ENCODE measurements at regions not wholly inside any gene's neighbourhood (a gene's known extent, or its start where the extent isn't known, plus 50 kb on each side); places are given as distances from the start of the nearest gene placed in this dataset.

GRCh38 chr2:37458133-37458532, 113.7 kb downstream of the QPCT start:
- Histone ChIP-seq H3K36me3 (ENCODE audit: insufficient read depth in 1 of 2, low read depth in 1 of 2) (no peaks in the 10 kb centered on the region), H3K4me1 (no peaks in the 10 kb centered on the region), H3K9me3 (no peaks in the 10 kb centered on the region), H3K27me3 (ENCODE audit: insufficient read depth in 3 of 3, low read length in 2 of 3) (no peaks in the 10 kb centered on the region), H3K4me3 (no peak overlapping the region), H3K27ac (no peak overlapping the region)
- 96 to 100% (median 98%) methylated on average over 2 of the region's 2 CpGs for WGBS, 3 donors
- intact Hi-C loops (cut with DNase I) = no loop called here
- no peak for ATAC-seq
- DNase-seq = no peak
- TF ChIP-seq, protein P1, sequence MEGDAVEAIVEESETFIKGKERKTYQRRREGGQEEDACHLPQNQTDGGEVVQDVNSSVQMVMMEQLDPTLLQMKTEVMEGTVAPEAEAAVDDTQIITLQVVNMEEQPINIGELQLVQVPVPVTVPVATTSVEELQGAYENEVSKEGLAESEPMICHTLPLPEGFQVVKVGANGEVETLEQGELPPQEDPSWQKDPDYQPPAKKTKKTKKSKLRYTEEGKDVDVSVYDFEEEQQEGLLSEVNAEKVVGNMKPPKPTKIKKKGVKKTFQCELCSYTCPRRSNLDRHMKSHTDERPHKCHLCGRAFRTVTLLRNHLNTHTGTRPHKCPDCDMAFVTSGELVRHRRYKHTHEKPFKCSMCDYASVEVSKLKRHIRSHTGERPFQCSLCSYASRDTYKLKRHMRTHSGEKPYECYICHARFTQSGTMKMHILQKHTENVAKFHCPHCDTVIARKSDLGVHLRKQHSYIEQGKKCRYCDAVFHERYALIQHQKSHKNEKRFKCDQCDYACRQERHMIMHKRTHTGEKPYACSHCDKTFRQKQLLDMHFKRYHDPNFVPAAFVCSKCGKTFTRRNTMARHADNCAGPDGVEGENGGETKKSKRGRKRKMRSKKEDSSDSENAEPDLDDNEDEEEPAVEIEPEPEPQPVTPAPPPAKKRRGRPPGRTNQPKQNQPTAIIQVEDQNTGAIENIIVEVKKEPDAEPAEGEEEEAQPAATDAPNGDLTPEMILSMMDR (IDR thresholded peaks at IDR 0.05) = no peak

DNA sequence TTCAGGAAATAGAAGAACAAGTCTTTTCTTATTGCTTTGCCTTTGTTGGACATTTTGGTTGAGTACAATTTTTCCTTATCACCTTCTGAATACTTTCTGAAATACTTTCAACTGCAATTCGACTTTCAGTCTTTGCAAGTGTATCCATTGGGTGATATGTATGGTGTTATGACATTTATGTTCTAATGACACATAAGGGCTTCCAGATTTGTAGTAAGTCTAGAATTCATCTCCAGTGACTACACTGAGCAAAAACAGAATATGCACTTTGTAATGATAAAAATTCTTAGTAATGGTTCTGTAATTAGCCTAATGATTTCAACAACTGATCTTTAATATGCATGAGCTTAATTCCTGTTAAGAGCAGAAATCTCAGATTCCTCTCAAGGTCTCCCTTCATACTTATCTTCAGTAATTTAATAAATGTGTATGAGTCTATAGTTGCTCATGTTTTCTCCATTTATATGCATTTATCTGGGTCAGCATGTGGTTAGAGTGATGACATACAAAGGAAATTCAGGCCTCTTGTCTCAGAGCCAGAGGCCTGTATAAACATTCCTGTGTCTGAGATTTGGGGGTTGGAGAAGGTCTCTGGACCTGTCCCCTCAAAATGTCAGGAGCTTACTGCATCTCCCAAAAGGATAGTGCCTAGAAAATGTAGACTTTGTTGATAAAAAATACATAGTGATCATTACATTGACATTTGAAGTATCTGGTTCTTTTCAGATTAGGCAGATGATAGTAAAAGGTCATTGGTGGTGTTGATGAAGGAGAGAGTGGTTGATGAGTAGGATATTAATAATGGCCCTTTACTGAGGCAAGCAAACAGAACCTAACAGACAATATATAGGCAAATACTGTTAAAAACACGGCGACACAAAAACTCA, 114.9 kb downstream of the QPCT start:
- H3K4me3 ChIP-seq = no peak overlapping the region
- no peak overlapping the region for H3K27ac ChIP-seq
- ATAC-seq (no peak), DNase-seq (no peak)
- WGBS, 3 donors = 90 to 92% (median 92%) methylated on average over 3 of the region's 3 CpGs
- H3K27me3 ChIP-seq (ENCODE audit: insufficient read depth in 3 of 3, low read length in 2 of 3) = no peaks in the 10 kb centered on the region
- TF ChIP-seq, protein P1 (IDR thresholded peaks at IDR 0.05) = no peak
- intact Hi-C loops (cut with DNase I) = no loop called here
- no peaks in the 10 kb centered on the region for H3K9me3 ChIP-seq
- no peaks in the 10 kb centered on the region for H3K36me3 ChIP-seq (ENCODE audit: insufficient read depth in 1 of 2, low read depth in 1 of 2)
- H3K4me1 ChIP-seq = no peaks in the 10 kb centered on the region

DNA sequence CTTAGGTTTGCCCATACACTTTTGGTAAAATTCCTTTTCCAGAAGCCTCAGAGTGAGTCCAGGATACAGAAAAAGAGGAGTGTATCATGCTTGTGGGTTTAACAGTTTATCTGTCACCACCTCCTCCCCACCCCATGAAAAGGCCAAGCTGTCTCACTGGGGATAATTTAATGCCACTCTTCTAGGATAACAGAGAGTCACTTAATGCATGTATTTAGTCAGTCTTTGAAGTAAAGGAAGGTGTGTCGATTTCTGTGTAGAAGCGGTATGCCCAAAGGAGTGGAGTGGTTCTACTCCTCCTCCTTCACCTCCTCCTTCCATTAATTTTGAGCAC, 116.4 kb downstream of the QPCT start:
- no peaks in the 10 kb centered on the region for H3K36me3 ChIP-seq (ENCODE audit: insufficient read depth in 1 of 2, low read depth in 1 of 2)
- intact Hi-C loops (cut with DNase I) = no loop called here
- ATAC-seq = no peak
- DNase-seq = no peak
- TF ChIP-seq, protein P1 (IDR thresholded peaks at IDR 0.05) = no peak
- H3K27me3 ChIP-seq (ENCODE audit: insufficient read depth in 3 of 3, low read length in 2 of 3) = no peaks in the 10 kb centered on the region
- 79 to 93% (median 85%) methylated on average over 2 of the region's 2 CpGs for WGBS, 3 donors
- no peak overlapping the region for H3K4me3 ChIP-seq
- no peaks in the 10 kb centered on the region for H3K4me1 ChIP-seq
- no peak overlapping the region for H3K27ac ChIP-seq
- no peaks in the 10 kb centered on the region for H3K9me3 ChIP-seq

DNA sequence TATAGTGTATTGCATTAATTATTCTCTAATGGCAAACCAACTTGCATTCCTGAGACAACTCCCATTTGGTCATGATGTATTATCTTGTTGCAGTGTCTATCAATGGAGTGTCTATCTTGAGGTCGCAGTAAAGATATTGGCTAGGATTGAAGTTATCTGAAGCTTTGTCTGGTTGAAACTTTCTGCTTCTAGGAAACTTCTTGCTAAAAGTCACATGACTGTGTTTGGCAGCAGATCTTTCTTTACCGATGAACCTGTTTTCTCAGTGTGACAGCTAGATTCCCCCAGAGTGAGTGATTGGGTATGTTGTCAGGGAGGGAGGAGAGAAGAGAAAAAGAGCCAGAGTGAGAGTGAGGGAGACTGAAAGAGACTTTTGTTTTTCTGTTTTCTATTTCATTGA, 119.6 kb downstream of the QPCT start:
- no peak overlapping the region for H3K27ac ChIP-seq
- no peak for DNase-seq
- 46 to 61% (median 50%) methylated on average over 2 of the region's 2 CpGs for WGBS, 3 donors
- H3K27me3 ChIP-seq (ENCODE audit: insufficient read depth in 3 of 3, low read length in 2 of 3) = no peaks in the 10 kb centered on the region
- no peaks in the 10 kb centered on the region for H3K36me3 ChIP-seq (ENCODE audit: insufficient read depth in 1 of 2, low read depth in 1 of 2)
- no peak overlapping the region for H3K4me3 ChIP-seq
- no peaks in the 10 kb centered on the region for H3K4me1 ChIP-seq
- no peak for ATAC-seq
- TF ChIP-seq, protein P1 (IDR thresholded peaks at IDR 0.05) = no peak
- H3K9me3 ChIP-seq = no peaks in the 10 kb centered on the region
- intact Hi-C loops (cut with DNase I) = no loop called here

All from psoas muscle (tissue), 7 donors.